VCaP (cell line): ENCODE measurements at regions not wholly inside any gene's neighbourhood (a gene's known extent, or its start where the extent isn't known, plus 50 kb on each side); places are given as distances from the start of the nearest gene placed in this dataset.

ENCODE experiments used
- H3K27ac ChIP-seq: fragments of 450-650 bp; 2 replicates; pipeline ENCODE4 v1.5.1; 2017
- TF ChIP-seq, protein P1 (sequence below): fragments of 450-650 bp; conservative IDR thresholded peaks from 2 replicates; pipeline ENCODE4 v1.5.1; 2017; ENCODE audit warnings: mild to moderate bottlenecking, moderate library complexity

DNA sequence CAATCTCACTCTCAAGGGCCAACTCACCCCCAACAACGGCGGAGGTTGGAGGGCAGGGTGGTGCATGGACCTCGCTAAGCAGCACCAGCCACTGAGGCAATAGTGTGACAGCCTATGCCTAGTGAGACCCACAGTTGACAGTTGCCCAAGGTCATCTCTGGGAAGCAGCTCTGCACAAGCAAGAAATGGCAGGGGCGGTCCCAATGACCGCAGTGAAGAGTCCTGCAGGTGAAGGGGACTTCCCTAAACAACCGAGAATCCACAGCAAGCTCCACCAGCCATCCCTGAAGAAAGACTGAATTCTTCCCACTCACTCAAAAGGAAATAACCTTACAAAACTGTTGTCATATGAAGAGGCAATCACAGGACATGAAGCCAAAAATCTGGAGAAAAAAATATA lies 313.4 kb upstream of the ID2 start:
- TF ChIP-seq, protein P1, sequence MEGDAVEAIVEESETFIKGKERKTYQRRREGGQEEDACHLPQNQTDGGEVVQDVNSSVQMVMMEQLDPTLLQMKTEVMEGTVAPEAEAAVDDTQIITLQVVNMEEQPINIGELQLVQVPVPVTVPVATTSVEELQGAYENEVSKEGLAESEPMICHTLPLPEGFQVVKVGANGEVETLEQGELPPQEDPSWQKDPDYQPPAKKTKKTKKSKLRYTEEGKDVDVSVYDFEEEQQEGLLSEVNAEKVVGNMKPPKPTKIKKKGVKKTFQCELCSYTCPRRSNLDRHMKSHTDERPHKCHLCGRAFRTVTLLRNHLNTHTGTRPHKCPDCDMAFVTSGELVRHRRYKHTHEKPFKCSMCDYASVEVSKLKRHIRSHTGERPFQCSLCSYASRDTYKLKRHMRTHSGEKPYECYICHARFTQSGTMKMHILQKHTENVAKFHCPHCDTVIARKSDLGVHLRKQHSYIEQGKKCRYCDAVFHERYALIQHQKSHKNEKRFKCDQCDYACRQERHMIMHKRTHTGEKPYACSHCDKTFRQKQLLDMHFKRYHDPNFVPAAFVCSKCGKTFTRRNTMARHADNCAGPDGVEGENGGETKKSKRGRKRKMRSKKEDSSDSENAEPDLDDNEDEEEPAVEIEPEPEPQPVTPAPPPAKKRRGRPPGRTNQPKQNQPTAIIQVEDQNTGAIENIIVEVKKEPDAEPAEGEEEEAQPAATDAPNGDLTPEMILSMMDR, result no peak
- no peak overlapping the region for H3K27ac ChIP-seq

DNA sequence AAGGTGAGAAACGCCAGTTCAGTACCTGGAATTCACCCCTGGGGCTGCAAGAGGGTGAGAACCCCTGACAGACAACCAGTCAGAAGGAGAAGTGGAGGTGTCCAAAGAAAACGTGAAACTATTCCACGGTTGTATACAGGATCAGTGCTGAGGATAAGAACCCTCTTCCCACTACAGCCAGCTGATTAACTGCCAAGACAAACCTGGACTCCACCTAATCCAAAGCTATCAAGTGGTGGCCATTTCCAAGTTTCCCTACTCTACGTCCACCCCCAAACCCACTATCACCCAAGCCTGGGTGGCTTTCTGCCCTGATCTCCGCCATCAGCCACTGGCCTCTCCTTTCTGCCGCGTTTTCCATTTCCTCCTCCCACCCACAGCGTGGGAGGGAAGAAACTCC lies 312.3 kb upstream of the ID2 start:
- TF ChIP-seq, protein P1, result no peak
- H3K27ac ChIP-seq, result no peak overlapping the region

DNA sequence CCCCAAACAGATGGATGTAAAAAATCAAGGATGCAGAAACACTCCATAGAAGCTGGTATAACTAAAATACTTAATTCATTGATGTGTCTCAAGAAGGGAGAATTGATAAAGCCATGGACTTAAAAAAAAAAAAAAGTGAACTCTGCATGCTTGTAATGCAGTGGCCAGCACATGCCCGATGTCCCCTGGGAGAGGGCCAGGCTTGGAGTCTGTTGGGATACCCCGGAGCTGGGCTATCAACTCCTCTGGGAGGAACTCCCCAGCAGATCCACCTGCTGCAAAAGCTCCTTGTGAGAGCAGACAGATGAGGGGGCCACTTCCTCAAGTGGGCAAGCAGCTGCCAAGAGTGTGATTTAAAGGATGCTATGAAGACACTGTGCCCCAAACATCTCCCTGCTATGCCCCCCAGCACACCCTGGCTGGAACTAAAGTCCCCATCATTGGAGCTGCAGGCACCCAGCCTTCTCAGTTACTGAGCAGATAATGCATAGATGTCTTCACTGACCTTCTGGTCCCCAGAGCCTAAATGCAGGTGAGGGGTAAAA lies 311.5 kb upstream of the ID2 start:
- H3K27ac ChIP-seq, result no peak overlapping the region
- TF ChIP-seq, protein P1, result no peak

DNA sequence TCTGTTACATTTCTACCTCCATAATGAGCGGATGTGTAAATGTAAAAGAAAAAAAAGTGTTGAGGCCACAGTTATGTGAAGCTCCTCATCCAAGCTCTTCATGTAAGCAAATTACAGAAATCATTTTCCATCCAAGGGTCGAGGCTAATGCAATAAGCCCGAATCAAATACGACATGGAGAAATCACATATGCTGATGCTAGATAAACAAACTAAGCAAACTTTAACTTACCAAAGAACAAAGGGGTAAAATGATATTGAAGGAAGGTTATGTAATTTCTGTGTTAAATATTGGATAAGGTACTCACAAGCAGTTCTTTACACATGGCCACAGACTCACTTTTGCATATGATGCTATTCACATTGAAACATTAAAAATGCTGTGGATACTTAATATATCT lies 310.2 kb upstream of the ID2 start:
- TF ChIP-seq, protein P1, result no peak
- no peak overlapping the region for H3K27ac ChIP-seq

DNA sequence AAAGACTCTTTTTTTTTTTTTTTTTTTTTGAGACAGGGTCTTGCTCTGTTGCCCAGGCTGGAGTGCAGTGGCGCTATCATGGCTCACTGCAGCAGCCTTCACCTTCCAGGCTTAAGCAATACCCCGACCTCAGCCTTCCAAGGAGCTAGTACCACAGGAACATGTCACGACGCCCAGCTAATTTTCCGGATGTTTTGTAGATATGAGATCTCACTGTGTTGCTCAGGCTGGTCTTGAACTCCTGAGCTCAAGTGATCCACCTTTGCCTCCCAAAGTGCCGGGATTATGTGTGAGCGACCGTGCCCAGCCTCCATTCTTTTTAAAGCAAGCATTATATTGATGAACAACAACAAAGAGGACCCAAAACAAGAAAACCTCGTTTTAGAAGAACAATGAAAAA lies 307.1 kb upstream of the ID2 start:
- H3K27ac ChIP-seq, result no peak overlapping the region
- TF ChIP-seq, protein P1, result no peak

DNA sequence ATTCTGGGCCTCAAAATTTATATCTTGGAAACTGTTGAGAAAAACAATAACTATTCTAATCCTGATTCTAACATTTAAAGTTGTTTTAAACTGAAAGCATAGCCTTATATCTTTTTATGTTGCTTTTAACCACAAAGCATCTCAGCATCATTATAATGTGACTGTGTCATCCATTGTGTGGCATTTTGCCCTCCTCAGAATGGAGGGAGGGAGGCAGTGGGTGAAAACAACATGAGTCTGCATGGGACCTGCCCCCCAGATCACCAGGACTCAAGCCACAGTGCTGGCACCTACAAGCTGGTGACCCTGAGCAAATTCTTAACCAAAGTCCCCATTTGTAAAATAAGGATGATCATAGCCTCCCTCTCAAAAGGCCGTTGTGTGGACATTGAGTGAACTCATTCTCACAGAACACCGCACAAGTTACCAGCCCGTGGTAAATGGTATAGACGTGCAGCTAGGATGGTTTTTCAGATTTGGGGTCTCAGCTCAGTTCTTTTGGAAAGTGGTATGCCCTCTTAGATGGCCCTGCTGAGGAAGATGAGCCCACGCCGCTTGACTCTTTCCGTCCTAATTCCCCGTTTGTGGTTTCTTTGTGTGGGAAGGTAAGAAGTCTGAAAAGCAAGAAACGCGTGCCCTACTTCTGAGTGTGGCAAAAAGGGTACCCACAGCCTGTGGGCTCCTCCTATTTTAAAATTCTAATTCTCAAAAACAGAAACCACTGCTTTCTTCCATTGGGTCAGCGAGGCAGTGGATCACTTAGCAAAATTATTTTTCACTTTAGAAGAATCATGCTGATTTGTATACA lies 305.0 kb upstream of the ID2 start:
- TF ChIP-seq, protein P1, result no peak
- H3K27ac ChIP-seq, result no peak overlapping the region

DNA sequence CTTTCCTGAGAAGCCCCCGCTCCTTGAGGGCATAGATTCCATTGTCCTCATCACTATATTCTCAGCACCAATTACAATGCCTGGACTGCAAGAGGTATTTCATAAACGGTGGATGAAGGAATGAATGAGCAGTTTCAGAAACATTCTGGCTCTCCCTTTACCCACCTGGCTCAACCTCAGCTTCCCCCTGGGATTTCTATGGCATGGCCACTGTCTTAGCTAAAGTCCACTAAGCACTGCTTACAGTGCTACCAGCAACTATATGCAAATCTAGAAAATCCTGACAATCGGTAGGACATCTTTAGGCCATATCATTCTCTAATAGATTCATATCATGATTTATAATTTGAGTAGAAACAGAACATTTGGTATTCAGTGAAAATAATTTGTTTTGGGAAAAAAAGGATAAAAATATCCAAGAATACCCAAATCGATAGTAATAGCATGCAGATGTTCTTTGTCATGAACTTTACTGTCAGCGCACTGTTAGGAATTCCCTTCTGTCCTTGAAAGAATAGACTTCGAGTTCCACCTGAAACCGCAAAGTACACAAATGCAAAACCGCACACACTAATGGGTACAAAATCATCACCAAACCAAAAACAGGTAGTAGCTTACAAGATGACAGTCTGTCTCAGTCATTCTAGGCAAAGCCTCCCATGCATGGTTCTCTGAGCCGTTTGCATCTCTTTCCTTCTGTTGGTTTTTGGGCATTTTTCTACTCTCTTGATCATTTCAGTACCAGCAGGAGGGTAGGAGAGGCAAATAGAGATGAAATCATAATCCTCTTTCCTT lies 303.6 kb upstream of the ID2 start:
- H3K27ac ChIP-seq, result no peak overlapping the region
- TF ChIP-seq, protein P1, result no peak
